ENCODE measurements at regions not wholly inside any gene's neighbourhood (a gene's known extent, or its start where the extent isn't known, plus 50 kb on each side); places are given as distances from the start of the nearest gene placed in this dataset.

- 47% methylated on average over 7 of the region's 7 CpGs for WGBS (ENCODE audit: missing lambda C conversion rate)
- ChIA-PET POLR2A (no interaction called here), CTCF (interaction anchor here (1.4 kb wide), 1 partner anchor 20 kb away, joined by 3 read pairs; no protein-coding TSS in a partner anchor)
- TF ChIP-seq HEYL (CRISPR knock-in tag; IDR thresholded peaks at IDR 0.05) (no peak), TFCP2L1 (CRISPR knock-in tag; IDR thresholded peaks at IDR 0.05) (no peak), ZSCAN20 (CRISPR knock-in tag; IDR thresholded peaks at IDR 0.05) (no peak), CHD4 (IDR thresholded peaks at IDR 0.05; ENCODE audit: borderline replicate concordance) (no peak), NR3C1 (IDR thresholded peaks at IDR 0.05) (no peak), NPAS2 (CRISPR knock-in tag; IDR thresholded peaks at IDR 0.05; ENCODE audit: borderline replicate concordance) (no peak), HDAC2 (IDR thresholded peaks at IDR 0.05) (no peak), TP53 (CRISPR knock-in tag; IDR thresholded peaks at IDR 0.05) (no peak), MYC (IDR thresholded peaks at IDR 0.05; ENCODE audit: borderline replicate concordance, low read length) (no peak), FOSB (CRISPR knock-in tag; IDR thresholded peaks at IDR 0.05) (no peak), MAZ (IDR thresholded peaks at IDR 0.05; ENCODE audit: borderline replicate concordance, low read depth, low read length) (no peak), POLR2AphosphoS2 (conservative IDR thresholded peaks at IDR 0.05; ENCODE audit: low read length) (no peak), SREBF2 (IDR thresholded peaks at IDR 0.05) (no peak), HOXA7 (CRISPR knock-in tag; IDR thresholded peaks at IDR 0.05) (no peak), ATOH8 (CRISPR knock-in tag; IDR thresholded peaks at IDR 0.05; ENCODE audit: low read depth) (no peak), MAFK (IDR thresholded peaks at IDR 0.05; ENCODE audit: partially characterized antibody) (no peak), E2F6 (IDR thresholded peaks at IDR 0.05; ENCODE audit: borderline replicate concordance, low read depth) (no peak), JUNB (IDR thresholded peaks at IDR 0.05) (no peak), EHF (CRISPR knock-in tag; IDR thresholded peaks at IDR 0.05) (no peak)
- TF ChIP-seq, protein P1, sequence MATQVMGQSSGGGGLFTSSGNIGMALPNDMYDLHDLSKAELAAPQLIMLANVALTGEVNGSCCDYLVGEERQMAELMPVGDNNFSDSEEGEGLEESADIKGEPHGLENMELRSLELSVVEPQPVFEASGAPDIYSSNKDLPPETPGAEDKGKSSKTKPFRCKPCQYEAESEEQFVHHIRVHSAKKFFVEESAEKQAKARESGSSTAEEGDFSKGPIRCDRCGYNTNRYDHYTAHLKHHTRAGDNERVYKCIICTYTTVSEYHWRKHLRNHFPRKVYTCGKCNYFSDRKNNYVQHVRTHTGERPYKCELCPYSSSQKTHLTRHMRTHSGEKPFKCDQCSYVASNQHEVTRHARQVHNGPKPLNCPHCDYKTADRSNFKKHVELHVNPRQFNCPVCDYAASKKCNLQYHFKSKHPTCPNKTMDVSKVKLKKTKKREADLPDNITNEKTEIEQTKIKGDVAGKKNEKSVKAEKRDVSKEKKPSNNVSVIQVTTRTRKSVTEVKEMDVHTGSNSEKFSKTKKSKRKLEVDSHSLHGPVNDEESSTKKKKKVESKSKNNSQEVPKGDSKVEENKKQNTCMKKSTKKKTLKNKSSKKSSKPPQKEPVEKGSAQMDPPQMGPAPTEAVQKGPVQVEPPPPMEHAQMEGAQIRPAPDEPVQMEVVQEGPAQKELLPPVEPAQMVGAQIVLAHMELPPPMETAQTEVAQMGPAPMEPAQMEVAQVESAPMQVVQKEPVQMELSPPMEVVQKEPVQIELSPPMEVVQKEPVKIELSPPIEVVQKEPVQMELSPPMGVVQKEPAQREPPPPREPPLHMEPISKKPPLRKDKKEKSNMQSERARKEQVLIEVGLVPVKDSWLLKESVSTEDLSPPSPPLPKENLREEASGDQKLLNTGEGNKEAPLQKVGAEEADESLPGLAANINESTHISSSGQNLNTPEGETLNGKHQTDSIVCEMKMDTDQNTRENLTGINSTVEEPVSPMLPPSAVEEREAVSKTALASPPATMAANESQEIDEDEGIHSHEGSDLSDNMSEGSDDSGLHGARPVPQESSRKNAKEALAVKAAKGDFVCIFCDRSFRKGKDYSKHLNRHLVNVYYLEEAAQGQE (IDR thresholded peaks at IDR 0.05): no peak
- H3K4me3 ChIP-seq: no peak overlapping the region
- FAIRE-seq: no peak
- H3K27ac ChIP-seq: no peak overlapping the region
- H3K9me3 ChIP-seq: peaks cover 5% of the 10 kb centered on the region; the same call in 2 of the 3 replicates
- no peak overlapping the region for H3K4me2 ChIP-seq
- no peak for ATAC-seq
- H3K4me1 ChIP-seq: no peaks in the 10 kb centered on the region
- DNase-seq (ENCODE audit: low read depth in 1 of 2, low spot score in 1 of 2): no peak
Observed at GRCh38 chr3:22980346-22980745, 222.8 kb upstream of the UBE2E2 start.

- DNase-seq (ENCODE audit: low read depth in 1 of 2, low spot score in 1 of 2): no peak
- Histone ChIP-seq H3K4me1 (no peaks in the 10 kb centered on the region), H3K4me2 (no peak overlapping the region), H3K9me3 (peaks cover 12% of the 10 kb centered on the region), H3K27ac (no peak overlapping the region), H3K4me3 (no peak overlapping the region)
- ATAC-seq: no peak
- TF ChIP-seq JUNB (IDR thresholded peaks at IDR 0.05): no peak
- no peak for TF ChIP-seq KDM5A (IDR thresholded peaks at IDR 0.05)
- TF ChIP-seq, protein P1 (IDR thresholded peaks at IDR 0.05): no peak
- TF ChIP-seq POLR2A (IDR thresholded peaks at IDR 0.05; ENCODE audit: low read length): no peak
- no peak for TF ChIP-seq CBX2 (IDR thresholded peaks at IDR 0.05; ENCODE audit: borderline replicate concordance, low read depth)
- no peak for TF ChIP-seq BHLHE40 (IDR thresholded peaks at IDR 0.05; ENCODE audit: low read depth, low read length)
- no peak for TF ChIP-seq ZNF302 (CRISPR knock-in tag; IDR thresholded peaks at IDR 0.05)
- TF ChIP-seq MAZ (IDR thresholded peaks at IDR 0.05; ENCODE audit: borderline replicate concordance, low read depth, low read length): no peak
- TF ChIP-seq FOXS1 (CRISPR knock-in tag; IDR thresholded peaks at IDR 0.05): no peak
- no peak for TF ChIP-seq ESRRA (IDR thresholded peaks at IDR 0.05; ENCODE audit: borderline replicate concordance, low read length)
- TF ChIP-seq MAFK (IDR thresholded peaks at IDR 0.05; ENCODE audit: partially characterized antibody): no peak
- no peak for TF ChIP-seq FOSL2 (IDR thresholded peaks at IDR 0.05)
- no peak for TF ChIP-seq FOSL2 (CRISPR knock-in tag; IDR thresholded peaks at IDR 0.05)
- ChIA-PET CTCF (interaction anchor here (1.4 kb wide), 1 partner anchor 20 kb away, joined by 3 read pairs; no protein-coding TSS in a partner anchor), POLR2A (no interaction called here)
- FAIRE-seq: no peak
- WGBS (ENCODE audit: missing lambda C conversion rate): 61% methylated on average over 3 of the region's 3 CpGs
Observed at GRCh38 chr3:22981166-22981565, 222.0 kb upstream of the UBE2E2 start.
